ENCODE measurements at regions not wholly inside any gene's neighbourhood (a gene's known extent, or its start where the extent isn't known, plus 50 kb on each side); places are given as distances from the start of the nearest gene placed in this dataset.

- Histone ChIP-seq H3K36me3 (ENCODE audit: control insufficient read depth in 5 of 5, insufficient read depth in 5 of 5, low read length in 5 of 5) (no peaks in the 10 kb centered on the region), H3K27ac (ENCODE audit: low read depth, low read length) (no peak overlapping the region), H3K9ac (ENCODE audit: low read length in 5 of 5) (no peak overlapping the region), H3K9me3 (ENCODE audit: control insufficient read depth in 5 of 5, low read length in 5 of 5) (no peaks in the 10 kb centered on the region), H3K27me3 (ENCODE audit: control insufficient read depth in 5 of 5, insufficient read depth in 4 of 5, low read length in 5 of 5) (no peaks in the 10 kb centered on the region), H3K4me1 (ENCODE audit: control insufficient read depth in 5 of 5, insufficient read depth in 5 of 5, low read length in 5 of 5) (no peaks in the 10 kb centered on the region), H3K4me3 (ENCODE audit: low read depth in 1 of 5, low read length in 5 of 5) (no peak overlapping the region)
Measured at GRCh38 chr3:22720596-22720995, 482.5 kb upstream of the UBE2E2 start.

DNA sequence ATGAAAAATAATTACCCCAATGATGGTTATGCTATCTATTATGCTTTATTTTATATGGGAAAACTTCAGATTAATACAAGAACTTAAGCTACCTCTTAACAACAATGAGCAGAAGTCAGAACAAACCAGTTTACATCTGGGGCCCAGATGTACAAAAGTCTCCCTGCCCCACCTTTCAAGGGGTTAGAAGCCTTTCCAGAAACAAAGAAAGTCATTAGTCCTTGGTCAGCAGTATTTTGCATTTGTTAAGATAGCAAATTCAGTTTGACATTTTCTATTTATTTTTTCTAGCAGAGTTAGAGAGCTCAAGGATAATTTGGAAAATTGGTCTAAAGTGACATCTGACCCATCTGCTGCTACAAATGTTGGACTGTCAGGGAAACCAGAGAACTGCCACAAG is 478.7 kb upstream of the UBE2E2 start:
- Histone ChIP-seq H3K27me3 (ENCODE audit: control insufficient read depth in 5 of 5, insufficient read depth in 4 of 5, low read length in 5 of 5) (no peaks in the 10 kb centered on the region), H3K4me1 (ENCODE audit: control insufficient read depth in 5 of 5, insufficient read depth in 5 of 5, low read length in 5 of 5) (no peaks in the 10 kb centered on the region), H3K36me3 (ENCODE audit: control insufficient read depth in 5 of 5, insufficient read depth in 5 of 5, low read length in 5 of 5) (no peaks in the 10 kb centered on the region), H3K9me3 (ENCODE audit: control insufficient read depth in 5 of 5, low read length in 5 of 5) (no peaks in the 10 kb centered on the region), H3K4me3 (ENCODE audit: low read depth in 1 of 5, low read length in 5 of 5) (no peak overlapping the region), H3K9ac (ENCODE audit: low read length in 5 of 5) (no peak overlapping the region), H3K27ac (ENCODE audit: low read depth, low read length) (no peak overlapping the region)

DNA sequence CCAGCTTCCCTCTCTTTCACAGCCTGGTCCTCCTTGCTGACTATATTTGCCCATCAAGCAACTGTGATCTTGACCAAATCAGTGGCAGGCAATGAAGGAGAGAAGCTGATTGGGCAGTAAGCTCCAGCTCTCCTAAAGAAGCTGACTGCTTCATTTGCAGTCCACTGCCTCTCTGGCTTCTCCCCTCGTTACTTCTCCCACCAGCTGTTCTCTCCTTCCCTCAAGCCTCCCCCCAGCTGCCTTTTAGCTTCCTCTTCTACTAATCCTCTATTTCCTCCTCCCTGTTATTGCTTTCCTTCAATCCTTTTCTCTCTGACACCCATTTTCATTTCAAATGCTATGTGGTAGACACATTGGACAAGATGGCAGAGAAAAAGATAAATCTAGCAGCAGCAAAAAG is 474.7 kb upstream of the UBE2E2 start:
- no peaks in the 10 kb centered on the region for H3K27me3 ChIP-seq (ENCODE audit: control insufficient read depth in 5 of 5, insufficient read depth in 4 of 5, low read length in 5 of 5)
- H3K4me3 ChIP-seq (ENCODE audit: low read depth in 1 of 5, low read length in 5 of 5): no peak overlapping the region
- no peaks in the 10 kb centered on the region for H3K36me3 ChIP-seq (ENCODE audit: control insufficient read depth in 5 of 5, insufficient read depth in 5 of 5, low read length in 5 of 5)
- no peak overlapping the region for H3K9ac ChIP-seq (ENCODE audit: low read length in 5 of 5)
- peaks cover 0 to 3% (median 0%) of the 10 kb centered on the region in 5 donors for H3K9me3 ChIP-seq (ENCODE audit: control insufficient read depth in 5 of 5, low read length in 5 of 5)
- no peak overlapping the region for H3K27ac ChIP-seq (ENCODE audit: low read depth, low read length)
- no peaks in the 10 kb centered on the region for H3K4me1 ChIP-seq (ENCODE audit: control insufficient read depth in 5 of 5, insufficient read depth in 5 of 5, low read length in 5 of 5)

DNA sequence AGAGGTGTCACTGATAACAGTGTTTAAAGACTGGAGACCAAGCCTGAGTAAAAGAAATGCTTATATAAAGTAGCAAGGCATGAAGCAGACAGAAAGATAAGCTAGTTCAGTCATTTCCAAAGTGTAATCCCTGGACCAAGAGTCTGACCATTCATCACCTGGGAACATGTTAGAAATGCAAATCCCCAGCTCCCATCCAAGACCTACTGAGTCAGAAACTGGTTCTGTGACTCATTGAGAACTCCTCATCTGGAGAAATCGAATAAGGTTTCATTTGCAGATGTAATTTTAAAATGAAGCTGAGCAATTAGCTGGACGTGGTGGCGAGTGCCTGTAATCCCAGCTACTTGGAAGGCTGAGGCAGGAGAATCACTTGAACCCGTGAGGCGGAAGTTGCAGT is 473.9 kb upstream of the UBE2E2 start:
- Histone ChIP-seq H3K4me1 (ENCODE audit: control insufficient read depth in 5 of 5, insufficient read depth in 5 of 5, low read length in 5 of 5) (no peaks in the 10 kb centered on the region), H3K9me3 (ENCODE audit: control insufficient read depth in 5 of 5, low read length in 5 of 5) (peaks cover 0 to 3% (median 0%) of the 10 kb centered on the region in 5 donors), H3K9ac (ENCODE audit: low read length in 5 of 5) (no peak overlapping the region), H3K36me3 (ENCODE audit: control insufficient read depth in 5 of 5, insufficient read depth in 5 of 5, low read length in 5 of 5) (no peaks in the 10 kb centered on the region), H3K4me3 (ENCODE audit: low read depth in 1 of 5, low read length in 5 of 5) (no peak overlapping the region), H3K27ac (ENCODE audit: low read depth, low read length) (no peak overlapping the region), H3K27me3 (ENCODE audit: control insufficient read depth in 5 of 5, insufficient read depth in 4 of 5, low read length in 5 of 5) (no peaks in the 10 kb centered on the region)

DNA sequence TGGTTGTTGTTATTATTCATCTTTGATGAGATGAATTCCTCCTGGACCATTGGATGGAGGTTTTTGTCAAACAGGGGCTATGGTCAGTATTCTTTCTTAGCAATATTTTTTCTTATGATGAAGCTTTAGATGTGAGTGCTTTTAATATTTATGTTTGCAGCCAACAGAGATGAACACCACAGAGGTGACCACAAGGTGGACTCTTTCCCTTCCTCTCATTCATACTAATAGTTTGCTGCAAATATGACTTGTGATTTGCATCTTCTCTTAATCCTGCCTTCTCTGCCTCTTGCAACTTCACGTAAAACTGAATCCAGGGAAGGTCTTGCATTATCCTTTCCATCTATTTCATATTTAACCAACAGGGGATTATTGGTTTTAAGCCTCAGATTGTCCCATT is 473.1 kb upstream of the UBE2E2 start:
- Histone ChIP-seq H3K9ac (ENCODE audit: low read length in 5 of 5) (no peak overlapping the region), H3K4me3 (ENCODE audit: low read depth in 1 of 5, low read length in 5 of 5) (no peak overlapping the region), H3K9me3 (ENCODE audit: control insufficient read depth in 5 of 5, low read length in 5 of 5) (peaks cover 0 to 3% (median 0%) of the 10 kb centered on the region in 5 donors), H3K27ac (ENCODE audit: low read depth, low read length) (no peak overlapping the region), H3K4me1 (ENCODE audit: control insufficient read depth in 5 of 5, insufficient read depth in 5 of 5, low read length in 5 of 5) (no peaks in the 10 kb centered on the region), H3K27me3 (ENCODE audit: control insufficient read depth in 5 of 5, insufficient read depth in 4 of 5, low read length in 5 of 5) (no peaks in the 10 kb centered on the region), H3K36me3 (ENCODE audit: control insufficient read depth in 5 of 5, insufficient read depth in 5 of 5, low read length in 5 of 5) (no peaks in the 10 kb centered on the region)

- H3K27ac ChIP-seq (ENCODE audit: low read depth, low read length): no peak overlapping the region
- no peaks in the 10 kb centered on the region for H3K36me3 ChIP-seq (ENCODE audit: control insufficient read depth in 5 of 5, insufficient read depth in 5 of 5, low read length in 5 of 5)
- no peak overlapping the region for H3K4me3 ChIP-seq (ENCODE audit: low read depth in 1 of 5, low read length in 5 of 5)
- H3K9ac ChIP-seq (ENCODE audit: low read length in 5 of 5): no peak overlapping the region
- H3K27me3 ChIP-seq (ENCODE audit: control insufficient read depth in 5 of 5, insufficient read depth in 4 of 5, low read length in 5 of 5): no peaks in the 10 kb centered on the region
- no peaks in the 10 kb centered on the region for H3K4me1 ChIP-seq (ENCODE audit: control insufficient read depth in 5 of 5, insufficient read depth in 5 of 5, low read length in 5 of 5)
- H3K9me3 ChIP-seq (ENCODE audit: control insufficient read depth in 5 of 5, low read length in 5 of 5): peaks cover 0 to 3% (median 0%) of the 10 kb centered on the region in 5 donors
Measured at GRCh38 chr3:22730701-22731100, 472.4 kb upstream of the UBE2E2 start.

- H3K9ac ChIP-seq (ENCODE audit: low read length in 5 of 5): no peak overlapping the region
- H3K4me3 ChIP-seq (ENCODE audit: low read depth in 1 of 5, low read length in 5 of 5): no peak overlapping the region
- no peak overlapping the region for H3K27ac ChIP-seq (ENCODE audit: low read depth, low read length)
- H3K4me1 ChIP-seq (ENCODE audit: control insufficient read depth in 5 of 5, insufficient read depth in 5 of 5, low read length in 5 of 5): no peaks in the 10 kb centered on the region
- H3K27me3 ChIP-seq (ENCODE audit: control insufficient read depth in 5 of 5, insufficient read depth in 4 of 5, low read length in 5 of 5): no peaks in the 10 kb centered on the region
- no peaks in the 10 kb centered on the region for H3K36me3 ChIP-seq (ENCODE audit: control insufficient read depth in 5 of 5, insufficient read depth in 5 of 5, low read length in 5 of 5)
- H3K9me3 ChIP-seq (ENCODE audit: control insufficient read depth in 5 of 5, low read length in 5 of 5): peaks cover 0 to 3% (median 0%) of the 10 kb centered on the region in 5 donors
Measured at GRCh38 chr3:22731901-22732300, 471.2 kb upstream of the UBE2E2 start.

GRCh38 chr3:22732641-22733040 is 470.5 kb upstream of the UBE2E2 start:
- Histone ChIP-seq H3K27me3 (ENCODE audit: control insufficient read depth in 5 of 5, insufficient read depth in 4 of 5, low read length in 5 of 5) (no peaks in the 10 kb centered on the region), H3K4me1 (ENCODE audit: control insufficient read depth in 5 of 5, insufficient read depth in 5 of 5, low read length in 5 of 5) (no peaks in the 10 kb centered on the region), H3K36me3 (ENCODE audit: control insufficient read depth in 5 of 5, insufficient read depth in 5 of 5, low read length in 5 of 5) (no peaks in the 10 kb centered on the region), H3K9me3 (ENCODE audit: control insufficient read depth in 5 of 5, low read length in 5 of 5) (peaks cover 0 to 3% (median 0%) of the 10 kb centered on the region in 5 donors), H3K27ac (ENCODE audit: low read depth, low read length) (no peak overlapping the region), H3K9ac (ENCODE audit: low read length in 5 of 5) (no peak overlapping the region), H3K4me3 (ENCODE audit: low read depth in 1 of 5, low read length in 5 of 5) (no peak overlapping the region)

DNA sequence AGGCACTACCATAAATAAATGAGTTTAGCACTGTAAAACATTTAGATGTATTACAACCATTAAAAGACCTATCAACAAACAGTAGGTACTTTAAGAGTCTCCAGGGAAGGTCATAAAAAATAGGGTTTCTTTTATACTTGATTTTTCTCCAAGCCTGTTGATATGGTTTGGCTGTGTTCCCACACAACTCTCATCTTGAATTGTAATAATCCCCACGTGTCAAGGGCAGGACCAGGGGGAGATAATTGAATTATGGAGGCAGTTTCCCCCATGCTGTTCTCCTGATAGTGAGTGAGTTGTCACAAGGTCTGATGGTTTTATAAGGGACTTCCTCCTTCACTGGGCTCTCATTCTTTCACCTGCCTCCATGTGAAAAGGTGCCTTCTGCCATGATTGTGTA is 468.9 kb upstream of the UBE2E2 start:
- H3K27ac ChIP-seq (ENCODE audit: low read depth, low read length): no peak overlapping the region
- H3K36me3 ChIP-seq (ENCODE audit: control insufficient read depth in 5 of 5, insufficient read depth in 5 of 5, low read length in 5 of 5): no peaks in the 10 kb centered on the region
- no peak overlapping the region for H3K9ac ChIP-seq (ENCODE audit: low read length in 5 of 5)
- no peaks in the 10 kb centered on the region for H3K27me3 ChIP-seq (ENCODE audit: control insufficient read depth in 5 of 5, insufficient read depth in 4 of 5, low read length in 5 of 5)
- no peak overlapping the region for H3K4me3 ChIP-seq (ENCODE audit: low read depth in 1 of 5, low read length in 5 of 5)
- H3K4me1 ChIP-seq (ENCODE audit: control insufficient read depth in 5 of 5, insufficient read depth in 5 of 5, low read length in 5 of 5): no peaks in the 10 kb centered on the region
- peaks cover 0 to 3% (median 0%) of the 10 kb centered on the region in 5 donors for H3K9me3 ChIP-seq (ENCODE audit: control insufficient read depth in 5 of 5, low read length in 5 of 5)

DNA sequence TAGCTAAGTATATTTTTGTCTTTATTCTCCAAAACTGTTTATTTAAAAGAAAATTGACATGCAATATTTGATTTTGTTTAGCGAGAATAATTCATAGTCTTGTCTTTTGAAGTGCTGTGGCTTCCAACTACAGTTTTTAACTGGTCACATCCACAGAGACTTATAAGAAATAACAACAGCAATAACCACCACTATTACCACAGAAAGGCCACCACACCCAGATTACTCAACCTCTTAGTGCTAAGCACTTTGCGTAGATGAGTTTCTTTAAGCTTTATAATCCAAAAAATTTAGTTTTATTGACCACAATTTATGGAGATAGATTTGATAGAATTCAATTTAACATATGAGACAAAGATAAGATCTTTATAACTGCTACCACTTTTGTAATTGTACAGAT is 468.4 kb upstream of the UBE2E2 start:
- no peak overlapping the region for H3K9ac ChIP-seq (ENCODE audit: low read length in 5 of 5)
- no peaks in the 10 kb centered on the region for H3K4me1 ChIP-seq (ENCODE audit: control insufficient read depth in 5 of 5, insufficient read depth in 5 of 5, low read length in 5 of 5)
- no peak overlapping the region for H3K27ac ChIP-seq (ENCODE audit: low read depth, low read length)
- peaks cover 0 to 3% (median 0%) of the 10 kb centered on the region in 5 donors for H3K9me3 ChIP-seq (ENCODE audit: control insufficient read depth in 5 of 5, low read length in 5 of 5)
- H3K27me3 ChIP-seq (ENCODE audit: control insufficient read depth in 5 of 5, insufficient read depth in 4 of 5, low read length in 5 of 5): no peaks in the 10 kb centered on the region
- no peak overlapping the region for H3K4me3 ChIP-seq (ENCODE audit: low read depth in 1 of 5, low read length in 5 of 5)
- no peaks in the 10 kb centered on the region for H3K36me3 ChIP-seq (ENCODE audit: control insufficient read depth in 5 of 5, insufficient read depth in 5 of 5, low read length in 5 of 5)

DNA sequence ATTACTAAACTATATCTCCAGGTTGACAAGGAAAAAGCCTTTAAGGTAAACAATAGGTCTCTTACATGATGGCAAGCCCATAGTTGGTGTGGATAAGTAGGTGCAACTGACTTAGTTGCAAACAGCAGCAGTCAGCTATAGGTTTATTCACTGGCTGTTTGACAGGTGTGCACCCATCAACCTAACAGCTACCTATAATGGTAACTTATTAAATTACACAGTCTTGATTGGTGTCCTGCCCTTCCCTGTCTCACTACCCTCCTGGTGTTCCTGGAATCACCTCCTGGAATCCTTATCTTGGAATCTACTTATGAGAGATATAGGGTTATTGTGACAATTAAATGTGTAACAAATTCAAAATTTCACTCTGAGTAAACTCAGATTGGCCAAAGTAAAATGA is 467.8 kb upstream of the UBE2E2 start:
- H3K4me1 ChIP-seq (ENCODE audit: control insufficient read depth in 5 of 5, insufficient read depth in 5 of 5, low read length in 5 of 5): no peaks in the 10 kb centered on the region
- H3K9ac ChIP-seq (ENCODE audit: low read length in 5 of 5): no peak overlapping the region
- peaks cover 0 to 3% (median 0%) of the 10 kb centered on the region in 5 donors for H3K9me3 ChIP-seq (ENCODE audit: control insufficient read depth in 5 of 5, low read length in 5 of 5)
- H3K27ac ChIP-seq (ENCODE audit: low read depth, low read length): no peak overlapping the region
- no peak overlapping the region for H3K4me3 ChIP-seq (ENCODE audit: low read depth in 1 of 5, low read length in 5 of 5)
- H3K36me3 ChIP-seq (ENCODE audit: control insufficient read depth in 5 of 5, insufficient read depth in 5 of 5, low read length in 5 of 5): no peaks in the 10 kb centered on the region
- H3K27me3 ChIP-seq (ENCODE audit: control insufficient read depth in 5 of 5, insufficient read depth in 4 of 5, low read length in 5 of 5): no peaks in the 10 kb centered on the region
